CD1c-positive myeloid dendritic cell (primary cell): ENCODE measurements at regions not wholly inside any gene's neighbourhood (a gene's known extent, or its start where the extent isn't known, plus 50 kb on each side); places are given as distances from the start of the nearest gene placed in this dataset.

Experiments
- DNase-seq: peaks from one replicate; pipeline ENCODE4 v3.0.0-alpha.2; 2016; ENCODE audit errors: extremely low spot score

DNA sequence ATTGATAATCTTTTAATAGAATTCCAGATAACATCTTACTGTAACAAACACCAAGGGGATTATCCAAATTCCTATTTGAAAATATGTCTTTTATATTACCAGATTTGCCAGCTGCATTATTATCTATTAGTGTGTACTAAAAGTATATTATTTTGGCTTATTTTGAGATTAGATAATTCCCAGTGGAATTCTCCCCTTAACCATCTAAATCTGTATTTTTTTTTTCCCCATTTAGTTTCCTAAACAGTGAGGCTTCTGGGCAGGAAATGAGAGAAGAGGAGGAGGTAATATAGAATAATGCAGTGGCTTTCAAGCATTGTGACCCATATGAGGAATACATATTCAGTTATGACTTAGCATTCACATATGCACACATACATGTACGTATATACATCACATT is 53.5 kb upstream of the ABL1 start:
- DNase-seq = no peak

GRCh38 chr9:130782886-130783530 is 52.0 kb upstream of the ABL1 start:
- DNase-seq = no peak

DNA sequence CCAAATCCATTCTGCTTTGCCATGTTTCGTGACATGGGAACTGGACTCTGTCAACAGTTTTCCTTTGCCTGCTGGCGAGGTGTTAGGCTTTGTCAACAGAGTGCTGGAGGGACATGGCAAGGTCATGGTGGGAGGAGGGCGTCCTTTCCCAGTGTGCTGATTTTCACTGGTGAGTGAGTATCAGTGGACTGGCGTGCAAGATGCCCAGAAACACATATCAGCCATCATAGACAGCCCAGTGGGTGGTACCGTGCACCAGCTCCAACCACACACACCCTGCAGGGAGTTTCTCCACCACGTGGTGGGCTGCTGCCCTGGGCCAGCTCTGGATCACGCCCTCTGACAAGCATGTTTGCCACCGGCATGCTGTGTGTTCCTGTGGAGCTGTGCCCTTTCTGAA is 50.0 kb upstream of the ABL1 start:
- DNase-seq = no peak
